Endothelial cell of umbilical vein (primary cell): ENCODE measurements at regions not wholly inside any gene's neighbourhood (a gene's known extent, or its start where the extent isn't known, plus 50 kb on each side); places are given as distances from the start of the nearest gene placed in this dataset.

Source experiments
- BruUV-seq: library from RNA; stranded (reverse); fragments of 400-500 nt; replicated peaks from 2 replicates; lab custom pipeline; 2021; lab: Mats Ljungman, UMichigan
- CTCF ChIA-PET: fragments of 300-600, 350-600 bp; sonication (Branson Sonifier 250); formaldehyde crosslinking; loops from one replicate; lab custom pipeline; 2021; ENCODE audit warnings: antibody characterized with exemption, inconsistent platforms; lab: Charles Lee
- POLR2A ChIA-PET: fragments of 300-600, 350-600 bp; sonication (Branson Sonifier 250); formaldehyde crosslinking; loops from one replicate; lab custom pipeline; 2021; ENCODE audit warnings: antibody characterized with exemption, inconsistent platforms; lab: Charles Lee
- DNase-seq: peaks from one replicate; pipeline ENCODE4 v3.0.0-alpha.2; 2011; ENCODE audit warnings: low read depth, low spot score
- FAIRE-seq: peaks from 2 replicates; lab custom pipeline; 2011; peaks lifted over from hg19 to GRCh38; lab: Jason Lieb, UNC
- H2AFZ ChIP-seq: 2 replicates; pipeline ENCODE4 v1.6.0; 2012; ENCODE audit warnings: low read depth, low read length, control low read depth, inconsistent platforms
- H3K27ac ChIP-seq: 2 replicates; pipeline ENCODE4 v1.5.1; 2011; ENCODE audit warnings: low read depth, mild to moderate bottlenecking, control low read depth, low read length, moderate library complexity; ENCODE audit not compliant: insufficient read depth
- H3K27me3 ChIP-seq, 2 experiments: 2 replicates each; pipeline versions ENCODE4 v1.6.0 to v1.6.1; 2011; ENCODE audit warnings: low read length in 2 of 2, mixed read lengths in 1 of 2; ENCODE audit not compliant: control insufficient read depth in 2 of 2, insufficient read depth in 2 of 2
- H3K36me3 ChIP-seq, 2 experiments: 2 replicates in 1 of 2; 3 replicates in 1 of 2; pipeline ENCODE4 v1.5.1; 2011; ENCODE audit warnings: low read length in 2 of 2, mild to moderate bottlenecking in 1 of 2, moderate library complexity in 1 of 2; ENCODE audit not compliant: control insufficient read depth in 2 of 2, insufficient read depth in 2 of 2; ENCODE audit errors: extremely low read depth in 1 of 2
- H3K4me1 ChIP-seq: 3 replicates; pipeline ENCODE4 v1.5.1; 2011; ENCODE audit warnings: mild to moderate bottlenecking, low read length; ENCODE audit not compliant: control insufficient read depth, insufficient read depth; ENCODE audit errors: extremely low read depth
- H3K4me2 ChIP-seq: 2 replicates; pipeline ENCODE4 v1.6.1; 2011; ENCODE audit warnings: low read length, control low read depth, mixed read lengths; ENCODE audit not compliant: insufficient read depth
- H3K4me3 ChIP-seq, 3 experiments: fragments of 200-600 bp in 1 of 3; sonication (generic), shearing (Covaris generic) in 1 of 3; replicated peaks in 1 of 3; 2 replicates each; pipeline ENCODE4 v1.5.1; 2011 to 2016; ENCODE audit warnings: control low read depth in 3 of 3, low read length in 3 of 3, mild to moderate bottlenecking in 2 of 3, inconsistent platforms in 1 of 3, low read depth in 1 of 3, moderate library complexity in 1 of 3; ENCODE audit not compliant: insufficient read depth in 1 of 3
- H3K79me2 ChIP-seq: 2 replicates; pipeline ENCODE4 v1.6.0; 2012; ENCODE audit warnings: low read length, inconsistent platforms; ENCODE audit not compliant: control insufficient read depth, insufficient read depth
- H3K9ac ChIP-seq: replicated peaks from 2 replicates; pipeline ENCODE3; 2011; ENCODE audit warnings: low read length, control low read depth; ENCODE audit not compliant: insufficient read depth; ENCODE audit errors: extremely low read depth
- H3K9me1 ChIP-seq: replicated peaks from 3 replicates; pipeline ENCODE4 v1.6.0; 2011; ENCODE audit warnings: mild to moderate bottlenecking, low read length; ENCODE audit not compliant: control insufficient read depth, insufficient read depth; ENCODE audit errors: extremely low read depth
- H3K9me3 ChIP-seq: replicated peaks from 2 replicates; pipeline ENCODE4 v1.5.1; 2012; ENCODE audit warnings: low read length, inconsistent platforms; ENCODE audit not compliant: control insufficient read depth, insufficient read depth
- H4K20me1 ChIP-seq: replicated peaks from 2 replicates; pipeline ENCODE3; 2011; ENCODE audit warnings: mild to moderate bottlenecking, low read length; ENCODE audit not compliant: control insufficient read depth, insufficient read depth; ENCODE audit errors: extremely low read depth
- EZH2 ChIP-seq: IDR thresholded peaks from 2 replicates; pipeline ENCODE4 v1.6.1; 2012; ENCODE audit warnings: borderline replicate concordance, low read depth, mild to moderate bottlenecking, moderate library complexity, low read length, inconsistent platforms; ENCODE audit not compliant: severe bottlenecking
- FOS ChIP-seq: IDR thresholded peaks from 2 replicates; pipeline ENCODE4 v1.6.1; 2011; ENCODE audit warnings: mild to moderate bottlenecking, low read length, moderate library complexity, borderline replicate concordance; ENCODE audit not compliant: insufficient read depth
- GATA2 ChIP-seq: IDR thresholded peaks from 2 replicates; pipeline ENCODE4 v1.7.0; 2011; ENCODE audit warnings: low read depth, mild to moderate bottlenecking, moderate library complexity, mixed read lengths, low read length; ENCODE audit not compliant: insufficient read length, insufficient read depth
- JUN ChIP-seq: IDR thresholded peaks from 2 replicates; pipeline ENCODE4 v1.6.1; 2011; ENCODE audit warnings: borderline replicate concordance, low read depth; ENCODE audit not compliant: insufficient read length, insufficient read depth
- MYC ChIP-seq: IDR thresholded peaks from one replicate; pipeline ENCODE4 v1.6.1; 2011; ENCODE audit warnings: mild to moderate bottlenecking, low read depth, low read length
- POLR2A ChIP-seq: IDR thresholded peaks from 2 replicates; pipeline ENCODE4 v1.6.1; 2012; ENCODE audit warnings: low read depth, mild to moderate bottlenecking, control low read depth, low read length
- POLR2AphosphoS5 ChIP-seq: IDR thresholded peaks from 2 replicates; pipeline ENCODE4 v1.6.1; 2012; ENCODE audit warnings: low read depth, mild to moderate bottlenecking, control low read depth, low read length, moderate library complexity; ENCODE audit not compliant: insufficient read depth
- dilution Hi-C: fragments of 300-500 bp; cut with MboI; formaldehyde crosslinking; loops from one replicate; pipeline ENCODE4 v1.15.0; 2019; ENCODE audit warnings: low sequenced_read_pairs; ENCODE audit not compliant: extremely low pct_ligation_motif_present
- intact Hi-C: fragments of 100-400 bp; cut with micrococcal nuclease; formaldehyde crosslinking; loops from one replicate; pipeline ENCODE4 v1.10.0; 2022

DNA sequence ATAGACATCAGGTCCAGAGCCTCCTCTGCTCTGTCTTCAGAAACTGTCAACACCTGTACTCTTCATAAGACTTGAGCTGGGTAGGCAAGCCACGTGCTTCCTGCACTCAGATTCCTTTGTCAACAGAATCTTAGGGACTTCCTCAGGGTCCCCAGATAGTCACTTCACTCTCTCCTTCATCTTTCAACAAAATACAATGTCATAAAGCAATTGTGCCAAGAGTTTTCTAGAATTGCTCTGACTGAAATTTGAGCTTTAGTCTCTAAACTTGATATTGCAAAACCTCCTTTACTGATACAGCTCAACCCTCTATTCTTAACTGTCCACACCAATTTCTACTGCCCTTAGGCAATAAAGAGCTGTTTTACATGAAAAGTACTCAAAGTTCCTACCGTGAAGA is 179.9 kb downstream of the IRS2 start:
- no peak for TF ChIP-seq JUN
- TF ChIP-seq GATA2: no peak
- no peak for TF ChIP-seq POLR2A
- TF ChIP-seq POLR2AphosphoS5: no peak
- TF ChIP-seq MYC: no peak
- TF ChIP-seq FOS: no peak
- H3K9ac ChIP-seq: no peak overlapping the region
- H3K27me3 ChIP-seq: no peaks in the 10 kb centered on the region
- dilution Hi-C loops (no loop called here), intact Hi-C loops (no loop called here)
- no peak overlapping the region for H3K27ac ChIP-seq
- no peaks in the 10 kb centered on the region for H3K36me3 ChIP-seq
- no peak for FAIRE-seq
- POLR2A ChIA-PET: no interaction called here
- no peak for DNase-seq
- CTCF ChIA-PET: no interaction called here
- H3K4me1 ChIP-seq: no peaks in the 10 kb centered on the region
- no TSS peak for BruUV-seq
- no peaks in the 10 kb centered on the region for H4K20me1 ChIP-seq
- H3K9me1 ChIP-seq: no peaks in the 10 kb centered on the region
- H2AFZ ChIP-seq: no peak overlapping the region
- H3K4me3 ChIP-seq: no peak overlapping the region
- no peak overlapping the region for H3K4me2 ChIP-seq
- H3K9me3 ChIP-seq: peaks cover 2% of the 10 kb centered on the region
- no peaks in the 10 kb centered on the region for H3K79me2 ChIP-seq

DNA sequence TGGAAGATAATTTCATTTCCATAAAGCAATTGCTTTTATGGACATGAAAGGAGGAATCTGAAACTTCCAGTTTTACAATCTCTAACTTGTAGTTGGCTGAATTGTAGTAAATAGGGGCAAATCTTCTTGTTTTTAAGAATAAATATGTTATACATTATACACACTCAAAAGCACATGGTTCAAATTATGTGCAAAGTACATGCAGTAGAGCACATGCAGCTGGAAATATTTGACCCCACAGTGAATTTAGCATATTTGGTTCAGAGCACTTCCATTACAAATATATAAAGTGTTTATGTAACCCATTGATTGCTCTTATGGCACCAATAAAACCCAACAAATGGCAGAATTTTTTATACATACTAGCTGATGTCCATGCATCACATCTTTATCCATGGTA is 180.5 kb downstream of the IRS2 start:
- FAIRE-seq (no peak), DNase-seq (no peak)
- intact Hi-C loops (no loop called here), dilution Hi-C loops (no loop called here)
- H2AFZ ChIP-seq: no peak overlapping the region
- ChIA-PET POLR2A (no interaction called here), CTCF (no interaction called here)
- H3K4me3 ChIP-seq: no peak overlapping the region
- no peak overlapping the region for H3K4me2 ChIP-seq
- no peaks in the 10 kb centered on the region for H3K36me3 ChIP-seq
- H3K9ac ChIP-seq: no peak overlapping the region
- no peaks in the 10 kb centered on the region for H3K79me2 ChIP-seq
- H3K27me3 ChIP-seq: no peaks in the 10 kb centered on the region
- TF ChIP-seq POLR2AphosphoS5: no peak
- no peak for TF ChIP-seq EZH2
- no peaks in the 10 kb centered on the region for H3K4me1 ChIP-seq
- H3K27ac ChIP-seq: no peak overlapping the region
- peaks cover 2% of the 10 kb centered on the region for H3K9me3 ChIP-seq
- H3K9me1 ChIP-seq: no peaks in the 10 kb centered on the region
- H4K20me1 ChIP-seq: no peaks in the 10 kb centered on the region
- BruUV-seq: no TSS peak
